Fibroblast of skin of abdomen (primary cell): ENCODE measurements at regions not wholly inside any gene's neighbourhood (a gene's known extent, or its start where the extent isn't known, plus 50 kb on each side); places are given as distances from the start of the nearest gene placed in this dataset.

Experiments
- DNase-seq: peaks from one replicate; pipeline ENCODE4 v3.0.0-alpha.2; 2013

DNA sequence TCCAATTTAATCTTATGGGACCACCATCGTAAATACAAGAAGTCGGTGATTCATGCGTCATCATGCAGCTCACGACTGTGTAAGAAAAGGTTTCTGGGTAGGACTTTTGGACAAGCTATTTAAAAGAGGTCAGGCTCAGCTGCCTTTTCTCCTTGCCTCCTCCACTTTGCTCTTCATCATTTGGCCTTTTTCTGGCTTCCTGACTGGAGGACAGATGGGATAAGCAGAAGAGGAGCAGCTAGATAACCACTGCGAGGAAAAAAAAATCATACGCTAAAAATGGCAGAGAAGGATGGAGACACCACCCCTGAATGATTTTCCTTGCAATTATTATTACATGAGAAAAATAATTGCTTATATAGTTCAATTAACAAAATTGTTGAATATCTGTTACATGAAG is 294.3 kb upstream of the FSTL5 start:
- DNase-seq = no peak

DNA sequence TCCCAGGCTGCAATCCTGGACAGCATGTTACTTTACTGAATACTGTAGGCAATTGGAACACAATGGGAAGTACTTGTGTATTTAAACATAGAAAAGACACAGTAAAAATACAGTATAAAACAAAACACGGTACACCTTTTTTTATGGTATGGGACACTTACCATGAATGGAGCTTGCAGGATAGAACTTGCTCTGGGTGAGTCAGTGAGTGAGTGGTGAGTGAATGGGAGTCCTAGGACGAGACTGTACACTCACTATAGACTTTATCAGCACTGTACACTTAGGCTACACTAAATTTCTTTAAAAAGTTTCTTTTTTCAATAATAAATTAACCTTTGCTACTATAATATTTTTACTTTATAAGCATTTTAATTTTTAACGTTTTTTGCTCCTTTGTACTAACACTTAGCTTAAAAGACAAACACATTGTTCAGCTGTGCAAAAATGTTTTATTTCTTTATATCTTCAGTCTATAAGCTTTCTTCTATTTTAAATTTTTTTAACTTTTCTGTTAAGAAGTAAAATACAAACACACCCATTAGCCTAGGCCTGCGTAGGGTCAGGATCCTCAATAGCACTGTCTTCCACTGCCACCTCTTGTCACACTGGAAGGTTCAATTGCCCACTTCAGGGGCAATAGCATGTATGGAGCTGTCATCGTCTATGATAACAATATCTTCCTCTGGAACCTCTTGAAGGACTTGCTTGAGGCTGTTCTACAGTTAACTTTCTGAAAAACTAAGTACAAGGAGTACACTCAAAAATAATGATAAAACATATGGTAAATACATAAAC is 293.5 kb upstream of the FSTL5 start:
- DNase-seq = no peak

DNA sequence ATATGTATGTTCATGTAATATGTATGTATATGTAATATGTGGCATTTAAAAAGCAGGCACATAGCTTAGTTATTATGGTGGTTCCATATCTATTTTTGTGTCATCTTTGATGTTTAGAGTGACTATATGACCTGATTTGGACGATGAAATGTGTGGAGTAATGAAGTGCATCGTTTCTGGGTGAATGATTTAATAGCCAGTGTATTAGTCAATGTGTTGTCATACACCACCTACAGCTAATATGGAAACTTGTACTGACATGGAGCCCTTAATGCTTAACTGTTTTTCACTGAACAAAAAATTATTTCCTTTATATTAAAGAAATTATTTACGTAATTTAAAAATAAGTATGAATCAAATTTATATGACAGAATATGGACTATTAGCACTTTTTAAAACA is 292.3 kb upstream of the FSTL5 start:
- no peak for DNase-seq

DNA sequence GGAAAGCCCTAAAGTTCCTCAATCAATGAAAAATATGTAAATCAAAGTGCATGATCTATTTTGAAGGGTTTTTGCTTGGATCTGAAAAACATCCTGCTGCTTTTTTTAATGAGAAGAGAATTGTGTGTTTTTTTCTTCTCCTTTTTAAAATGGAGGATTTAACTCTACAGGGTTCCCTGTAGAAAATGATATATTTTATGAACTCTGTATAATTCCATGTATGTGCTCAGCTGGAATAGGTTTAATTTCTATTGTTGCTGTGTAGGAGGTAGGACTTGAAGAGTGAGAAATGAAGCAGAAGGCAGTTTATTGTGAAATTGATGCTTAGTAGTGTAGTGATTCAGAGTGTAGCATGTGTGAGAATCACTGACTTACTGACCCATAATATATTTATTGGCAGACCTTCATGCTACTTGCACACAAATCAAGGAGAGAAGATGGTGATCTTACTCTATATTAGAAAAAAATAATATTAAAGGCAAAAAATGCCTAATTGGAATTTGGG is 286.8 kb upstream of the FSTL5 start:
- no peak for DNase-seq

DNA sequence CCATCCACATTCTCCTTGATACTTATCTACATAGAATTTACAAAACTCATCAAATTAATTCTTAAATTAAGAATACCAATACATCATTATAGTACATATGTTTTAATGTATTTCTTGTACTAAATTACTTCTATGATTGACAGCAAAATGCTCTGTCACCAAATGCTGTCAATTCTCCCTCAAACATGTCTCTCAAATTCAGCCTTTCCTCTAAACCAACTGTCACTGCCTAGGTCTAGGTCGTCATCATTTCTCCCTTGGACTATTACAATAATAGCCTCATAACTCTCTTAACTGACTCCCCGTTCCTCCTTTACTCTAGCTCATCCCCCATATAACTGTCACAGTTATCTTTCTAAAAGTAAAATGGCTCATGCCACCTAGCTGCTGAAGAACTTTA is 279.7 kb upstream of the FSTL5 start:
- DNase-seq = no peak

DNA sequence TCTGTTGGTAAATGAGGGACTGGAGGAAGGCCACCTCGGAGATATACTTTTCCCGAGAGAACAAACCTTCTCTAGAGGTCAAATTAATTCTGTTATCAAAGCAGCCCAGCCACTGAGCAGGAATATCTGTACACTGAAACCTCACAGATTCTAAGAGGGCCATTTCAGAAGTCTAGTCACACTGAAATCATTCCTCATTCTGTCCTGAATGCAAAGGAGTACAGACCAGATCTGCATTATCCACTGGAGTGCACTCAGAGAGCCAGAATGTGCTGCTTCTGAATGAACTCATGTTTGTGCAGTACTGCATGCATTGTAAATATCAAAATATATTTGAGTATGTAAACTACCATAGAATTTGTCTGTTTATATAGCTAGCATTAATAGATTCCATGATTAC is 278.3 kb upstream of the FSTL5 start:
- no peak for DNase-seq

DNA sequence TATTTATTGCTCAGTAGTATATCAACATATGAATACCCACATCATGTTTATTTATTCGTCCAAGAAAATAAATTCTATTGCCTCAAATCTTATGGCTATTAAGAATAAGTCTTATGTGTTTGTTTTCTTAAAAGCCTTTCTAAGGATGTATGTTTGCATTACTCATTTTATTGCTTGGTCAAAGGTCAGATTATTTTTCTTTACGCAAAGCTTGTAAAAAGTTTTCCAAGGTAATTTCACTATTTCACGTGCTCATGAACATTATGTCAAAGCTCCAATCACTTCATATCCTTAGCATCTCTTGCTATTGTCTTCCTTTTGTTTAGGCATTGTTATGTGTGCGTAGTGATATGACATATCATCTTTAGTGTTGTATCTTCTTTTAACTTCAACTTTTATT is 258.5 kb upstream of the FSTL5 start:
- DNase-seq = no peak

DNA sequence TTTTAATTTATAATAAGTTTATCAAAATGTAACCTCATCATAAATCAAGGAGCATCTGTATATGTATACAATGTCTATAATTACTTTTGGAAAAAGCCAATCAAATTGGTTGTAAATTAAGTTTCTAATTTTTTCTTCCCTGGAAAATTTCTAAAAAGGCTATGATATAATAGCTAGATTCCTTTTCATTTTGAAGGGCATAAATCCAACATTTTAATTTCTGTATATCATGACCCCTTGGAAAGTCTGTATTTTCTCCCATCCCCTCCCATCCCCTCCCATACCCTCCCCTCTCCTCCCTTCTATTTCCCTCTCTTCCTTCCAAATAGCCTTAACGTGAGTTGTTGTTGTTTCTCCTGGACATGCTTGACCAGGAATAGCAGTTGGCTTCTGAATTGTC is 247.1 kb upstream of the FSTL5 start:
- DNase-seq = no peak

DNA sequence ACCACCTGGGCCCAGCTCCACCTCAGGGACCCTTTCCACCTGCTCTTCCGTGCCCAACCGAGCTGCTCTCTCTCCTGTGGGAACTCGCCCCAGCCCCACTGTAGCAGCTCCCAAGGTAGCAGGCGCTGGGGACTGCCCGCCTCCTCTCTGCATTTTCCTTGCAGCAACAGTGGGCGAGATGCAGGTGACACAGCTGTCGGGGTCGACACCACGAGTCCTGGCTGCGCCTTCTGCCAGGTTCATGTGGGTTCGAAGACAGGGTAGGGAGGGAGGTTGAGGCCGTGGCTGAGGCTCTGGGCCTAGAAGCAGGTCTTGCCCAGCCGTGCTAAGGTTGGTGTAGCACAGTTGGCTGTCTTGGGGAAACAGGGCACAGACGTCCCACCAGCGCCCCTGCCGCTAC is 245.2 kb upstream of the FSTL5 start:
- DNase-seq = no peak

DNA sequence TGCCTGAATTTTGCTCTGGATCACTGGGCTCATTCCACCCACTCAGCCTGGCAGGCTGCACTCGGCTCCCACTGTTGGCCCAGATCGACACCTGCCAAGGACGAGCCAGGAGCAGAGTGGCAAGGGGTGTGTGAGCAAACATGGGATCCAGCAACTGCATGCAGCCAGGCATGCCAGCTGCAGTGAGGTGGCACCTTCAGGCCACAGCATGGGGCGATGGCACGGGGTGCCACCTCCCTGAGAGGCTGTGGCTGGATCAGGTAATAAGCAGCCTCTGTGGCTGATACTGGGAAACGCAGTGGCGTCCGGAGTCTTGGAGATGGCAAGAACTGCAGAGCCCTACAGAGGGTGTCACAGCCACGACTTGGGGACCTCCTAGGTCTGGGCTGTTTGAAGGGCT is 244.5 kb upstream of the FSTL5 start:
- no peak for DNase-seq

DNA sequence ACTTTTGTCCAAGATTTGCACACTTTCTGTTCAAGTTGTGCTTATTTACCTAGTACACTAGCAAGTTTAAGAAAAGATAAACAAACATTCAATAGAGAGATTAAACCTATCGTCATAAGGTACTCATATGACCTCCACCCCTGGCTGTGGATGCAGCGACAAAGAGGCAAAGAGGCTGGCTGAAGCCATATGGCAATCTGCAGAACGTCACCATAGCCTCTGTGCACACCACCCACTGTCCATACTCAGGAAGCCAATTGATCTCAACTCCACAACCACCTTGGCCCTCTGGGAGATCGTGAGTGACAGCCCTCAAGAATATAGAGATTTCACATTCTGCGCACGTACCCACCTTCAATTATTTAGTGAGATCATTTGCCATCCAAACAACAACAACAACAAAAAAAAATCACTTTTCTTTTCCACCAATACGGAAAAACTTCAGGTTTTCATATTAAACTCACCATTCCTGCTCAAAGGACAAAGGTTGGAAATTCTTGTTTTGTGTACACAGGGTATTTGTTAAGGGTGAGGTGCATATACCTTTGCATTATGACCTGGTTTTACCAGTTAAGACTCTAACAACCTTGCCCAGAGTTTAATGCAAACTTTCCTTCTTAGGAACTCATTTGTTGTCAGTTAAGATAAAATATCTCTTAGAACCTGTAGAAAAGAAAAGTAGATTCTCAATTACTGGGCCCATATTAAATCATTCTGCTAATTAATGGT is 243.0 kb upstream of the FSTL5 start:
- DNase-seq = no peak

DNA sequence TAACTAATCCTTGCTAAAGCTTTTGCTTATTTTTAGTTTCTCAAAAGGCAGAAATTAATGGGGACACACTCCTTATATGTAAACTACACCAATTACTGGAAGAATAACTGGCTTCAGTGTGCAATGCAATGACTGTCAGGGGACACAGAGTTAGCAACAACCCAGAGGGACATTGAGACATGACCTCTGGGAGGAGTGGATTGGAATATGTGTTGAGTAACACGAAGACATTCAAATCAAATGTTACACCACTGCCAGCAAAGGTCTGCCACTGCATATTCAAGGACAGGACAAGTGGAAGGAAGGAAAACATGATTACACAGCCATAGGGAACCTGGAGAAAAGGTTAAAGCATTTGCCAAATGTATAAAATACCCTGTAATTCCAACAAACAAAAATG is 240.1 kb upstream of the FSTL5 start:
- no peak for DNase-seq

DNA sequence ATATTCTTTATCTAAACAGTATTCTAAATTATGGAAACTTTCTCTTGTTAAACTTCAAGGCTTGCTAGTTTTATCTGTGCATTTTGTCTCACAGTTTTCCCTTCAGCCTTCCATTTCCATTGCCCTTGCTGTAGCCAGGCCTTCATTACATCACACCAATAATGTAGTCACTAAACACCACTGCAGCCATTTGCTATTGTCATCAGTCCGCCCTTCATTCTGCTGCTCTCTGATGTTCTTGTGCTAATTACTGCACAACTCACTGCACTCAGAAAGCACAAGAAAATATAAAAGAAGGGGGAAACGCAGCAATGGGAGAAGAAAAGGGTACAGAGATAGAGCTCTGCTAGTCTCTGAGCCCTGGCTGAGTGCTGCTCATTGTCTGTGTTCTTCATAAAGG is 239.6 kb upstream of the FSTL5 start:
- DNase-seq = no peak

DNA sequence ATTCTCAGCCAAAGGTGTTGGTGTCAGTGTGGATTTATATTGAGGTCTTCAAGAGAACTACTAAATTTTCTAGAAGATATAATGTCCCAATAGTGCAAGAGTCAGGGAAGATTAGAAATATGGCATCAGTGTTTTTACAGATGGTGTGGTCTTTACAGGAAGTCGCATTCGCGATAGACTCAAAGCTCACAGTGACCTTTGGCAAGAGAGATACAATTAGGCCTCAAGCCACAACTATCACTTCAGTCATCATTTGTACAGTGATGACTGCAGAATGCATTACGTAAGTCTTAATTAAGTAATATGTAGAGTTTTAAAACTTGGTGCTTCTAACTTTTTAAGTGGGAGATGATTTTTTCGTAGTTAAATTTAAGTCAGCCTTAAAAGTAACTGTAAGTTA is 237.2 kb upstream of the FSTL5 start:
- no peak for DNase-seq

DNA sequence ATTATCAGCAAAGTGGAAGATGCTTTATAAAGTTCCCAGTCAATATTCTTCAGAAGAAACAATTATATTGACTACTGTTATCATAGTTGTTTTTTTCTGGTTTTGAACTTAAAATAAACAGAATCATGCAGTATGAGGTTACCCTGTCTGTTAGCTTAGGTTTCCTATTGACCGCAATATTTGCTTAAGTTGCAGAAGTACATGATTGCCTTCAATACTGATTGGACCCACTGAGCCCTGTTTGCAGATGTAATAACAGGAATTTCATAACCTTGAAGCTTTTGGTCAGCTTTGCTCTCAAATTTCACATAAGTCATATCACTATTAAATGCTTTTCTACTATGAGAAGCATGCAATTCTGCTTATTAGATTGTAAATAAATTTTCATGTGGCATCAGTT is 229.1 kb upstream of the FSTL5 start:
- DNase-seq = no peak

DNA sequence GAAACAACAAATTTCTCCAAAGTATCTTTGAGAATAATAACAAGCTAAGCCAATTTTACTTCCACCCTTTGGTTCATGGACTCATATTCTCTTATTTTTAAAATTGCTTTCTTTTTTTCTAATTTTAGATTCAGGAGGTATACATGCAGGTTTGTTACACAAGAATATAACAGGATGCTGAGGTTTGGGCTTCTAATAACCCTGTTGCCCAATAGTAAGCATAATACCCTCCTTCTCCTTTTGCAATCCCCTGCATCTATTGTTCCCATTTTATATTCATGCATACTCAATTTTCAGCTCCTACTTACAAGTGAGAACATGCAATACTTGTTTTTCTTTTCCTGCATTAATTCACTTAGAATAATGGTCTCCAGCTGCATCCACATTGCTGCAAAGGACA is 202.3 kb upstream of the FSTL5 start:
- DNase-seq = no peak

DNA sequence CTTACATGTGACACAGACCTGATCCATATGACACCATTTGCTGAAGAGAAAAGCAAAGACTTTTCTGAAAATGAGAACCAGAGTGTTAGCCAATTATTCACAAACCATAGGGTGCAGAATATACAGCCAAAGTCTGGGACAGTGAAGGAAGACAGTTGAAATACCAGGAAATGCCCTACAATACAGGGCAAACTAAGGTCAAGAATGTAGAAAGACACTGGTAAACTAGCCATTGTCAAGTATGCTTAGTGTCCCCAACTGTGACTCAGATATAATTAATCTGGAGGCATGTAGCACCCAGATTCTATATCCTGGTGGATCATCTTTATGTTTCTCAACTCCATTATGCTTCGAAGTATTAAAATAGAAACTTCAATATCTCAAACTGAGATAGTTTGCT is 200.9 kb upstream of the FSTL5 start:
- no peak for DNase-seq

DNA sequence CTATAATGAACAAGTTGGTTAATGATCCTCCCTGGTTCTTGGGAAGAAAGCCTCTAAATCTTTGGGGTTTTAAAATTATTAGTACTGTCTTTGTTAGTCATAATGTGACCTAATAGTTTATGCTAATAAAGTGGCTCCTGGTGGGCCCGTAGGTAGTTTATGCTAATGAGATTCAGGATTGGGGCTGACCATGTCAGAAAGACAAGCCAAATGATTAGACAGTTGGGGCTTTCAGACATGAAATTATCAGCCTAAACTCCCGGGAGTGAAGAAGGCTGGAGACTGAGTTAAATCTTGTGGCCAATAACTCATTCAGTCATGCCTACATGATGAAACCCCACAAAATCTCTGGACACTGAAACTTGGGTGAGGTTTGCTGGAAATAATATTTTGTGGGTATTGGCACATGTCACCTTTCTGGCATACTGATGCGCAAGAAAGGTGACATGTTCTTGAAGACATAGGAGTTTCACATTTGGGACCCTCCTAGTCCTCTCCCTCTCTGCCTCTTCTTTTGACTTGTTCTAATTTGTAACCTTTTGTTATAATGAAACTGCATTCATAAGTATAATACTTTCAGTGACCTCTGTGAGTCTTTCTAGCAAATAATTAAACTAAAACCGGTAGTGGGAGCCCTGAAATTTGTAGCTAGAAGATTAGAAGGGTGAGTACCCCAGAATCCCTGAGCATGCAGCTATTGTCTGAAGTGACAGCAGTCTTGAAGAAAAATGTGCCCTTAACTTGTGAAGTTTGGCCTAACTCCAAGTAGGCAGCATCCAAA is 196.8 kb upstream of the FSTL5 start:
- DNase-seq = no peak

DNA sequence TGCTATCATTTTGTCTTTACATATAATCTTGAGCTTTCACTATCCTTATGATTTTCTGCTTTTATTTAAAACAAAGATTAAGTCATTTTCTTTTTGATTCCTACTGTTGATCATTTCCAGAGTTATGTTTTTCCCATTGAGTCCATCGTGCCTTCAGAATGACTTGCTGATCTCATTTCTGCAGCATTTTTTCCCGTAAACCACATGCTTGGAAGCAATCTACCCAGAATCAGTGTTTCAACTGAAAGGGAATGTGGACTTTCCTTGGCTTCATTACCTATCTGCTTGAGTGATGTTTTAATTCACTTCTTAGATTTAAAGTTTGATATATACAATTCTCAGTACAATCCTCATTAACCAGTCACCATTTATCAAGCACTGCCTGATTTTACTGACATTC is 192.4 kb upstream of the FSTL5 start:
- DNase-seq = peak; percentile 26

DNA sequence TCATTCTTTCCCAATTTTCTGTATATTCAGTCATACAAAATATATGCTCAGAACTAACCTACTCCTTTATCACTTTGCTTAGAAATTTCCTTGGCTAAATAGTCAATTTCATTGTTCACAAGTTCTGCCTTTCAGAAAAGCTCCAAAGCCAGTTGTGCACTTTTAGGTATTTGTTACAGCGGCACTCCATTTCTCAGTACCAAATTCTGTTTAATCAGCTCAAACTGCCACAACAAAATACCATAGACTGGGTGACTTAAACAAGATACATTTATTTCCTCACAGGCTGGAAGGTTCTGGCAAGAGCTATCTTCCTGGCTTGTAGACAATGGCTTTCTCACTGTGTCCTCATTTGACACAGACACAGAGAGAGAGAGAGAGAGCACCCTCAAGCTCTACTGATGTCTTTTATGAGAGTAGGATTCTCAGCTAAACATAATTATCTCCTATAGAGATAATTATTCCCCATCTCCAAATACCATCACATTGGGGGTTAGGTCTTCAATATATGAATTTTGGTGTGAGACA is 188.8 kb upstream of the FSTL5 start:
- no peak for DNase-seq

DNA sequence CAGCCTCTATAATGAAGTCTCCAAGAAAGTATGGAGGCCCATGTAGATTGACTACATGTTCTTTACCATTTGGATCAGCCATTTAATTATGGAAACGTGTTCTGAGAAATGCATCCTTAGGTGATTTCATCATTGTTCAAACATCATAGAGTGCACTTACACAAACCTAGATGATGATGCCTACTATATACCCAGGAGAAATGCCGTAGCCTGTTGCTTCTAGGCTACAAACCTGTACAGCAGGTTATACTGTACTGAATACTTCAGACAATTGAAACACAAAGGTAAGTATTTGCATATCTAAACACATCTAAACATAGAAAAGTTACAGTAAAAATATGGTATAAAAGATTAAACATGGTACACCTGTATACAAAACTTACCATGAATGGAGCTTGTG is 186.5 kb upstream of the FSTL5 start:
- no peak for DNase-seq

DNA sequence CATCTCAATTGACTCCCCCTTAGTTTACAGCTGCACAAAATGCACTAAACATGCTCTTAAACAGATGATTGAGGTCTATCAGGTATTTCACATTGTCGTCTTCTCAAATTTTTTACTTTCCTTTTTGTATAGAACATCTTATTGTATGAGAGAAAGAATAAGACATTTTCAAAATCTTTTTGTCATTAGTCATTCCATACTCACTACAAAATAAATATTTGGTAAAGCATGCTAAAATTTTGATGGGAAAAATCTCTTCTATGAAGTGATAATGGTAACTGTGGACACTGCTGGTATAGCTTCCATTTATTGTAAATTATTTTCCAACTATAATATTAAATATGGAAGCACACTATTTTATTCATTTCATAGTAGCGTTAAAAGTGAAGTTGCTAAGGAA is 185.6 kb upstream of the FSTL5 start:
- DNase-seq = no peak

DNA sequence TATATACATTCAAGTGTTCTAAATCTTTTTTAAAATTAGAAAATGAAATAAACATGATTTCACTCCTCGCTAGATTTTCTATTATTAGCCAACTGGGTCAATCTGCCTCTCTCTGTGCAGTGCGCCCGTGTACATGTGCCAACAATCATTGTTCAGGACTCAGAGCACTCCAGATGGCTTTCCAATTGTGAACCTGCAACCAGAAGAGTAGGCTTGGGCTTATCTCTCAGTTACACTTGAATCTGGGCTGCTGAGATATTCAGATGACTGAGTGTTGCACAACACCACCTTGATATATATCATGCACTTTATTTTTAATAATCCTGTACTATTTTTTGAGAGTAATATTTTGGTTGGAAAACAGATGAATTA is 184.0 kb upstream of the FSTL5 start:
- DNase-seq = no peak
